NCI-H82 treated with DMSO at 0.1 percent for 48 hours (cell line): ENCODE measurements at regions not wholly inside any gene's neighbourhood (a gene's known extent, or its start where the extent isn't known, plus 50 kb on each side); places are given as distances from the start of the nearest gene placed in this dataset.

Experiments
- DNase-seq: peaks from one replicate; lab custom pipeline; 2025; ENCODE audit not compliant: unreplicated experiment; lab: John Stamatoyannopoulos, UW

DNA sequence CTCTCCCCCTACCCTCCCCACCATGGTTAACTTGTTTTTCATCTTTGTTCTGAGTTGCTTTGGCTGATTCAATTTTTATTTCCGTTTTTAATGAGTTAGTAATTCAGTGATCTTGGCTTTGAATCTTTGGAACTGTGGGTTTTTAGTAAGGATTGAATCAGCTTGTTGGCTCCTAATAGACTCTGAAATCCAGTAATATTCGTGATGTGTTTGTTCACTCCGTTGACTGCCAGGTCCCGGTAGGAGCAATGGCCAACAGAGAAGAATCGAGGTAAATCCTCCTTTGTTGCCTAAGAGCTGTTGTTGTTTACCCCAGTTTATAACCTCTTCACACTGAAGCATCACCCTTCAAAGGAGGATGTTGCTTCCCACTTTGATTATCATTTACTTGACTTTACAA, 92.7 kb downstream of the PCSK1 start:
- DNase-seq = no peak

DNA sequence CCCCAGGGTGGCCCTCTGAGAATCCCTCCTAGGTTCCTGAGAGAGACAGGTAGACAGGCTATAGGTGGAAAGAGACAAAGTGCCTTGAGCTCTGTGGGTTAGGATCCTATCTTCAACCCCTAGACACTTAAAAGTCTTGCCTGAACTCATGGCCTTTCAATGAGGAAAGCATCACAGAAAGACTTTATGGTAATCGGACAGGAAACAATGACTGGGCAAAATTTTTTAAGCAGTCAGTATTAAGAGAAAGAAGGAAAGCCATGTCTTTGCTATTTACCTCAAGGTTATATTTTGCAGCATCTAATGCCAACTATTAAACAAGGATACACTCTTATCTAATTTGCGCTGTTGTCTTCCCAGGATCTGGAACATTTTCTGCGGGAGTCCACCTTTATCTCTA, 93.2 kb downstream of the PCSK1 start:
- no peak for DNase-seq

DNA sequence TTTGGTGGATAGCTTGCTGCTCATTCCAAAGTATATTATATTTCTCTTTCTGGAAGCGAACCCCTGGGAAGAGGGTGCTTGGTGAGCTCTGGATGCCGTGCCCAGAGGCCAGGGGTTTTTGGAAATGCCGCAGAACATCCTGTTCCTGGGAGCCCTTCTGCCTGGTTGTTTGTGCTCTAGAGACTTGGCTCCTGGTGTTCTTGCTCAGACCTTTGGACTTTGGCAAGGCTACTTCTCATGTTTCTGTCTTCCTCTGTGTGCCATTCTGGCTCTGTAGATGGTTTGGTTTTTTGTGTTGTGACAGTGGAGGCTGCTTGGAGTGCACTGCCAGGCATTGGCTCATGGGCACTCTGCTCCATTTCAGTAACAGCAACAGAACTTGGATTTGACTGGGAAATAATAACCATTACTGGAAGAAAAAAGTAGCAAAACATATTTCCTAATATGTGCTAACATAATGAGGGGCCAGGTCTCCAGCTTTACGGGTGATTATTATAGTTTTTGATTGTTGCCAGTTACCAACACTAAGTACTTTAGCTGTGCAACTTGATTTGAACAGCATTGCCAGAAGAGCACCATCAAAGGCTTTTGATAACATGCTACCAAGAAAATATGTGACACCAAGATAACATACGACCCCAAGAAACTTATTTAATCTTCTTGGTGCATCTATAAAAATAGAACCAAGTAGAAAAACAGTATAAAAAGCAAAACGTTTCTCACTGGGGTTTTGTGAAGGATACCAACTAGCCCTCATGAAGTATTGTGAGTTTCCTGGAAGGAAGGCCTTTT, 94.2 kb downstream of the PCSK1 start:
- no peak for DNase-seq

DNA sequence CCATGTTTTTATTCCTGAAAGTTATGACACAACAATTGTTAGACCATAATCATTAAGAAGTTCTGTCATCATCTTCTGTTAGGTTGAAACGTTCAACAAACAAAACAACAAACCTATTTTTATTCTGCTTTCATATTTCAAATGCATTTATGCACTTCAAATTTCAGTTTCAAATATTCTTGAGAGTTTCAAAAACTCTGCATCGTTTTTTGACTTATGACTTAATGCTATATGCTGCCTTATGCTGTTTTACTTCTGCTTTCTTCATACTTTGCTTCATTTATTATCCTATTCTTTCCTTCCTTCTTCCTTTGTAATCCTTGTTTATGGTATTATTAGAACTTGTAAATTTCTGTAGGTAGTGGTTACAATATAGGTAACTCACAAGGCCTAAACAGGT, 95.0 kb downstream of the PCSK1 start:
- DNase-seq = no peak

DNA sequence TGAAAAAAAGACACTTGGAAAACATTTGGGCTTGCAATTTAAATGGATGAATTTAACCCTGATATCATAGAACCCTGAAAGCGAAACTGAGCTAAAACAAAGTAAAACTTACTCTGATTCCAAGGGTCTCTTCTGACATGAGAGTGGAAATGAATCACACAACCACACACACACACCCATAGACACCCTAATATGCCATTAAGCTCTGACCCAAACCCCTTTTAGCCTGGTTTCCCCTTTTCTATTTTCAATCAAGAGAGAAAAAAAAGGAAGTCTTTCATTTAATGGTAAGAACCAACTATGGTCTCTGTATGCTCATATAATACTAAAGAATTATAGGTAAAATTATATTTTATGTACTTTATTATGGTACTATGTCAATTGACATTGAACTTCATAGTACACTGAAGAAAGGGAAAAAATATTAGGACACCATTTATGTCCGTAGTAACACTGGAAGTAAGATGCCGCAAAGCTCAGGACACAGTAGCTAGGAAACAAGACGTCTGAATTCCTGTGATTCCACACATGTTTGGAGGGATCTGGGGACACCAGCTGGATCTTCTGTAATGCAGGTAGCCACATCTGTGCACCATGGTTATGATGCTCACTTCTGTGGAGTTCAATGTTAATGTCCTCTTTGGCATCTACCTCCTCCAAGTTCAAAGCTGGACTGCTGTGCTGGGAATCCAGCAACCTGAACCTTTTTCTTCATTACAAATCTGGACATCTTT, 95.8 kb downstream of the PCSK1 start:
- no peak for DNase-seq

DNA sequence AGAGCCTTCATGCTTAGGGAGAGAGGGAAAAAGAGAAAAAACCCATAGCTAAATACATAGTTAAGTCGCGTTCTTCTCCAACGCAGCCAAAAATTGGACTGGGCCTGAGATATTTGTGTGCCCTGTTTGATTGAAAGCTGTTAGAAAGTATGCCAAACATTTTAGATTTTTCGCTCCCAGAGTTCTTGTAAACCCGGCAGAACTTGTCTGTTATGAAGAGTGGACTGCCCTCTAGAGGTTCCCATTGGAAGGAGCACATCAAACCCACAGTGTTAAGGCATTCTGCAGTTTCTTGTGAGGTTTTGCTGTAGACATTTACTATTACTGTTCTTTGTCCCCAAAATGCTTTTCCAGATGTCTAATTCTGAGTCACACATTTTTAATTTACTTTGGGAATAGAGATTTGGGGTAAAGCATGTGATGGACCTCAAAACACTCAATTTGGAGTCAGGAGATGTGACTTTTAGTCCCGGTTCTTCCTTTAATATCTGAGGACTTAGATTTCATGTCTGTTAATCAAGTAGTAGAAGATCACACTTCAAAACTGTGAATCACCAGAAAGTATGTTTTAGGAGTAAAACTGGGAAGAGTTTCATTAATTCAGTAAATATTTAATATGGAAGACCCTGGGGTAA, 96.6 kb downstream of the PCSK1 start:
- DNase-seq = peak; percentile 29

DNA sequence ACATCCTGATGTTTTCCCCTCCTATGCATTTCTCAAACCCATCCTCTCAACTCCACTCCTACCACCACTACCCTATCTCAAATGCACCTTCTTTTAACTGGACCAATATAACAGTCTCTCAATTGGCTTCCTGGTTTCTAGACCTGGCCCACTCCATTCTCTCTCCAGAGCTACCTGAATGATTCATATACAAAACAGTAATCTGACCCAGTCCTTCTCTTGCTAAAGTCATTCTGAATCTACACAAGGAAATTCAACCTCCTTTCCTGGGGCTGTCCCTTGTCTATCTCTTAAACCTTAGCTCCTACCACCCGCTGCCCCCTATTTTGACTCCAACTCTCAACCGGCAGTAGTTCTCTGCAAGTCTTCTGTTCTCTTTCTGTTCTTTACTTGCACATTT, 97.2 kb downstream of the PCSK1 start:
- DNase-seq = no peak

DNA sequence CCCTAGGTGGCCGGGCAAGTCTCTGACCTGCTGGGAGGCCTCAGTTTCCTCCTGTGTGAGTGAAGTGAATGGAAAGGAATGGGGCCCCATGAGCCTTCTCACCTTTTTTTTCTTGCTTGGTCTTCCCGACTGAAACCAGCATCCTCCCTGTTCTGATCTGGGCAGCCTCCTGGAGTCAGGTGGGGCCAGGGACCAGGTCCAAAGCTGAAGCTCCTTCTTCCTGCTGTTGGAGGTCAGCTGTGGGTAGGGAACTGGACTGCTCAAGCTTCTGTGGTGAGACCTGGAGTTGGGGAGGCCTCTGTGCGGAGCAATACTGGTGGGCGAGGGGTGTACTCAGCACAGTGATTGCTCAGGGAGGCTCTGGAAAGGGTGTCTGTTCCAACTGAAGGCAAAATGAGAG, 99.7 kb downstream of the PCSK1 start:
- no peak for DNase-seq

DNA sequence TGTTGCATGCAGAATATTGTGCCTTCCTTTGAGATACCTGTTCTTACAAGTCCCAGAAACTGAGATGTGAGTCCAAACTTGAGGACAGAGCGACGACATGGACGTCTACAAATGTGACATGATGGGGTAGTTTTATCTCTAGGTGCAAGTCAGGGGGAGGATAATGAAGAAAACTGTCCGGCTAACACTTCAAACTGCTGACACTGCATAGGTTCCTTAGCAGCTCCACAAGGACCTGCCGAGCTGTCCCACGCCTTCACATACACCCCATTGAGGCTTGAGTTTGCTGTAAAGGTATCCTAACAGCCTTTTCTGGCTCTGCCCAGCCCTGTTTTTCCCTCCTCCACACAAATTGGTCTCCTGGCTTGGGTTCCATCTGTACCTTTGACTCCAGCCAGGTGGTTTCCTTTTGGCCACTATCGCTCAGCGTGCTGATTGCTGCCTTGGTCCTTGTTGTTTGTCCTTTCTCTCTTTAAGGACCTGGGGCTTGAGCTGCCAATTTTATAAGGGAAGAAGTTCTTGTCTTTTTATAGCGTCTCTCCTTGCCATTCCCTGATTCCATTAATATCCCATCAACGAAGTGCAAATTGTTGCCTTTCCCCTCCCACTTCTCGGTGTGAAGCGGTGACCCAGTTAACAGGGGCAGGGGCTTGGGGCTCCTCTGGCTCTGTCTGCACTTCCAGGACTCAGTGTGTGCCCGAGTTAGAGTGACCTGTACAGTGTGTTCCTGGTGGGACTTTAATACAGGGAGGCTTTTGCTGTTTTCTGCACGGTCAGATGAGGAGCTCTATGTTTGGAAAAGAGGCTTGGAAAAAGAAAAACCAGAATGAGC, 100.3 kb downstream of the PCSK1 start:
- no peak for DNase-seq

DNA sequence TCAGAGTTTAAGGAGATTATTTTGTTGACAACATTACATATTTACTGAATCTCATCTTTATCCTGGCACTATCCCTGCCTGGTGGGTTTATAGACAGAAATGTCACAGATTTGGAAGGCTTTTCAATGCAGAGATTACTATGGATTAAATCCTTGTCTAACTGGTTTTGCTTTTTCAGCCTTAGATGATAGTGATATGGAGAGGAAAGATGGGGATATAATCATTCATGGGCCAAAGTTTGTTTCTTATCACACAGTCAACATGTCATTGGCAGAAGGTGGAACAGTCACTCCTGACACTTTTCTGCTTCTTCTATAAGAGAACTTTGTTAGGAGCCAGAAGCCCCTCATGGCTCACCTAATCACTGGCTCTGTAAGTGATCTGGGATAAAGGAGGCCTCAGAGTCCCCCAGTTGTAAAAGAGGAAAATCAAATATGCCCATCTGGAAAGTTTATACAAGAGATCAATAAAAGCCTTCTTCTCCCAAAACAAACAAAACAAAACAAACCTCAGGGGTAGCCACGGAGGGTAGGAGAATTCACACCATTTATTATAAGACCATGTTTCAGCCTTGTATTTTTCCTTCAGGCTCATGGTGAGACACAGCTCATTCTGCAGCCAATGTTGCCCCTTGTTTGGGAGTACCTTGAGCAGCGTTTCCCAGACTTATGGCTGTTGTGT, 101.2 kb downstream of the PCSK1 start:
- no peak for DNase-seq

DNA sequence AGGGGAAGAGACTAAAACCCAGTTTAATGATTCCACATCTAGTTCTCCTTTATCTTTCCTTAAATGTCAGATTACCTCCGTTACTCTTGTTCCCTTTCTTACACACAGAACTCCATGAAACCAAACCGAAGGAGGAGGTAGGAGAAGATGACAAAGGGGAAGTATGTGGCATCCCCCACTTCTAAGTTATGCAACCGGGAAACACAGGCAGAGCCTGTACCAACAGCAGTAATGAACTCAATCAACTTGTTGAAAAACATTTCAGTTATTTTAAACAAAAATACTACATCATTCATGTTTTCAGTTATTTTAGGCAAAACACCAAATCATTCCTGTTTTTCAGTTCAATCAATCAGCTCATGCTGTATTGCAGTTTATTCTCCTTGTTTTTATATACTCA, 101.8 kb downstream of the PCSK1 start:
- DNase-seq = no peak

DNA sequence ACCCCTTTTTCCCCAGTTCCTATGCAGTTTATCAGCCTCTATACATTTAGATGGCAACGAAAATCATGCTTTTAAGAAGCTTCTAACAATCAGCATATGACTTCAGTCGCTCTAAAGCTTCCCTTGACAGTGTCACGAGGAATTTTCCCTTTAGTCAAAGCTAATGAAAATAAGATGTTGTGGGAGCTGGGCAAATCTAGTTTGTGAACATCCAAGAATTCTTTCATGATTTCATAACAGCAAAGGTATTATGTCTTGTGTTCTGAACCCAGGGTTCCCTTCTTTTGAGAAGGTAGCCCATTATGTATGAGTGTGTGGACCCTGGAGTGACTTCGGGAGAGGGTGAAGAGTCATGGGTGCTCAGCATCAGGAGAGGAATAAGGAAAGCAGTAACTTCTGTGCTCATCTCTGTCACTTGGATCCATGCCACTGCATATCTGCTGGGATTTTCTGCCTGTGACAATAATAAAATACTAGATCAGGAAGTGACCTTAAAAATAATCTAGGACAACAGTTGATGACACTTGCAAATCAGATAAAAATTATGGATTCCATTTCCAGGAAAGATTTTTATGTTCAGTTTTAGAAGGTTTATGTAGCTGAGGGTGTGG, 102.4 kb downstream of the PCSK1 start:
- DNase-seq = no peak

DNA sequence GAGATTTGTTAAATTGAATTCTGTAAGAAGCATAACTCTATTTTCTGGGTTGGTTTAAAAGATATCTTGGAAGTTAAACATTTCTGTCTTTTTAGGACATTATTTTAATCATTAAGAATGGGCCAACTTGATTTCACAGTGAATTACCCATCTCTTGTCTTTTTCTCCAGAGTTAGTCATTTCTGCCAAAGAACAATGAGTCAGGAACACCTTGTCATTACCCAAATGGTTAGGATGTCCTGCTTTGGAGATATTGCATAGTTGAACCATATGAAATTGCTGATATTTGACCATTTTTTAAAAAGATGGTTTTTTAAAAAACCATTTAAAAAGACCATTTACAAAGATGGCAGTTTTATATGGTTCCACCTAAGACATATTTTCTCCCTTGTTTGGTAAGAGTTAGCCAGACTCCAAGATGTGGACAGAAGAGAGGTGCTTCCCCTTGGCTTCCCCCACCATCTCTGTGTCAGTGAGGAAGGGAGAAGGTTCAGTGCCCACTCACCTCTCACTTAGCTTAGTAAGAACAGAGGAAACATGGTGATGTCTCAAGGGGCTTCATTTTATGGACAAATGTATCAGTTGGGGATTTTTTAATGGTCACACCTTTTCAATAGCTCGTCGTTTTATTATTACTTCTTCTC, 103.0 kb downstream of the PCSK1 start:
- no peak for DNase-seq

DNA sequence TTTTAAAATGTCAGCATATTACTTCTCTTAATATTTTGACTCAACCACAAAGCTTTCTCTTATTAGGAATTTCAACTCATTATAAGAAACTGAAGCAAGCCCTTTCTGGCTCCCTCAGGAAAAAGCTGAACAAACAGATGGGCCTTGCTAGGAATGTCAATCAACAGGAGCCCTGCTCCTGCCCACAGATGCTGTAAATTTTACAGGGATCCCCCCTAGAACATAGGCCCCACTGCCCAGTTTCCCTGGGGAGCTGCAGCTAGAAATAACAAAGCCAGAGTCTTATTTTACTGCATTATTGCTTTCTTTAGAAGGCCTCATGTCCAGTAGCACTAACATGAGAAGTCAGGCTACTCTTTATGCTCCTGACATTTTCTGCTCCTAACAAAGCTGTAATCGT, 103.8 kb downstream of the PCSK1 start:
- DNase-seq = no peak

DNA sequence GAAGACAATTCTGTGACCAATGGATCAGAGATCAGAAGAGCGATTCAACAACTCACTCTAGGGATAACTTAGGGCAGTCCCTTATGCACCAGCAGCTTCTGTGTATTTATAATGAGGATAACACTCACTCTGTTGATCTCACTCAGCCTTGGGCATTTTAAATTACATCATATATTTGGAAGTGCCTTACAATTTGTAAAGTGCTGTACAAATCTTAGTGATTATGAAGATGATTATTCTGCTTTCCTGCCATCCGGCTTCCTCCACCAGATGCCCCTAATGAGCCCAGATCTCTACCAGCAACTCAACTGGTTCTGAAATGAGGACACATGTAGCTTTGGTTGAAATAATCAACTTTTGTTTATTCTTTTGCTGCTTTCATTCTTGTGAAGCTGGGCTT, 105.3 kb downstream of the PCSK1 start:
- DNase-seq = no peak

DNA sequence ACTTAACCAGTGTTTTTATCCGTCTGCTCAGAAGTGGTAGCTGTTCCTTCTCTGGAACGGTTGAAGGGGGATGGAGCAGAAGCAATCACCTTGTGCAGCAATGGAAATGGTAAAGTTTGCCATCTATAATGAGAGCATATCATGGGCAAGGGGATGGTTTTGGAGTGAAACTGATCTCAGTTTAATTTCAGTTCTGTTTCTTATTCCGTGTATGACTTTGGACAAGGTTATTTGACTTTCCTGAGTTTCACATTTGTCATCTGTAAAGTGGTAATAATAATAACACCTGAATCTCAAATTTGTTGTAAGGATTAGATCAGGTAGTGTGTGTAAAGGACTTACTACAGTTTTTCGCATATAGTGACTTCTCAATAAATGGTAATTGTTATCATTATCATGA, 106.1 kb downstream of the PCSK1 start:
- DNase-seq = no peak

DNA sequence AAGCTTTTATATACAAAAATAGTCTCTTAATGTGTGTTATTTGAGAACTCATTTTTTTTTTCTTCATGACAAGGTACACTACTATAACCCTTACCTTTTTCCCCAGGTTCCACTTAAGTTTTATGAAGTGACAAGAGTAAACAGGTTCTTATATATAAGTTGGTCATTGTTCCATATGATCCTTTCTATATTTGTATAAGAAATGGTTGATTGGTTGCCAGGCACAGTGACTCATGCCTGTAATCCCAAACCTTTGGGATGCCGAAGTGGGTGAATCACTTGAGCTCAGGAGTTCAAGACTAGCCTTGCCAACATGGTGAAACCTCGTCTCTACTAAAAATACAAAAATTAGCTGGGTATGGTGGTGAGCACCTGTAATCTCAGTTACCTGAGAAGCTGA, 108.3 kb downstream of the PCSK1 start:
- no peak for DNase-seq

DNA sequence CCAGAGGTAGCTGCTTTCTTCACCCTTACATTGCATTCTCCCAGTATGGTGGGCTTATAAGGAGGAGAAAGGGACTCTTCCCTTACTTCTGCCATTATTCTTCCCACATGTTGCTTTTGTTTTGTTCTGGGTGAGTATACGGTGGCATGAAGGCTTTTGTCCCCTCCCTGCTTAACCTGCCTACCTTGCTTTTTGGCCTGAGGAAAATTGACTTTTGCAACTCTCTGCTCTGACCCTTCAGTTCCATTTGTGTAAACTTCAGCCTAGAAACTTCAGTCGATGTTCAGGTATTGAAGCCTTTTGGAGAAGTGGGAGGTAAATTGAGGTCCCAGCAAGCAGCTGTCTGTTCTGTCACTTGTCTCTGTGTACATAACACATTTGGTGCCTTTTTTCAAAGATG, 110.2 kb downstream of the PCSK1 start:
- no peak for DNase-seq

DNA sequence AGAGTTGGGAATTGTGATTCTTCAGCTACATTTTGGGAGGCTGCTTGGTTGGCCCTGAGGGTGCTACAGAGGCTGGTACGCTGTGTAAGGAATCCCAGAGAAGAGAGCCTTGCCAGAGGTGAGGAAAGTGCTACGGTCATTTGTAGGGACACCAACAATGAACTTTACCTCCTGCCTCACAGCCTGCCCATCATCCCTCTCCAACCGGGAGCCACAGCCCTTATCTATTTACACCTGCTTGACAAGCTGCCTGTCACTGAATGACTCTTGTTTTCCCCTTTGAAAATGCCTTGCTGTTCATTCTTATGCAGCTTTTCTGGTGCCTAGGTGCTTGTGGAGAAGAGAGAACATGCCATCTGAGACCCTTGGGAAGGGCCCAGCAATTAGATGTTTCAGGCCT, 110.8 kb downstream of the PCSK1 start:
- DNase-seq = no peak

DNA sequence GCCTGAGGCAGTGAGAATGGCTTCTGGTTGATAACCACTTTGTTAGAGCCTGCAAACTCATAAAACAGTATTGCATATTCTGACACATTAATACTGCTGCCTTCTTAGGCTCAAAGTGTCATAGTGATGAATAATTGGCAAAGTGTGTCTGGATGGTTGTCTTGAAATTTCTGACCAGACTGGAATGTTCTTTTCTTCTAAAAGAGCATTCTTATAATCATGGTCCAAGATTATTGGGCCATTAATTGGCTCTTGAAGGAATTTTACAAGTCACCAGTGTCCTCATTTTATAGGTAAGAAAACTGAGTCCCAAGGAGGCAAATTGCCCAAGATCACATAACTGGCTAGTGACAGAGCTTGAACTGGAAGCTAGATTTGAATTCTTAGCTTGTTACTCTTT, 111.7 kb downstream of the PCSK1 start:
- no peak for DNase-seq
